ENCODE measurements at regions not wholly inside any gene's neighbourhood (a gene's known extent, or its start where the extent isn't known, plus 50 kb on each side); places are given as distances from the start of the nearest gene placed in this dataset.
"Not testable (repeated sequence)": the region's sequence is repeated elsewhere in the genome, so short reads cannot be mapped to it uniquely, and the experiment has no call there.

DNA sequence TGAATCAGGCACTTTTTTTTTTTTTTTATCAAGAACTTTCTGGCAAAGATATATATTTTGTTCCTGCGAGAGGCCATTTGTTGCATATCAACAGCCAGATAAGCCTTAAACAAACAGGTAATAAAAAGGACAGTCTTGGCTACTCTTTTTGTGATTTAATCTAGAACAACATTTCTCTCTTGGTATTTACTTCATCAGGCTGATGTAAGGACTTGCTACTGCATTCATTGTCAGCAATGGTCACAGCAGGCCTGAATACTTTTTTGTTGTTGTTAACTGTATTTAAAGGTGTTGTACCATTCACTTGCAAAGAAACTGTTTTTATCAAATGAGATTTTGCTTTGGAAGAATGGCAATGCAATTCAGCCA lies 683.8 kb downstream of the IRS1 start:
- in situ Hi-C loops (cut with HindIII; ENCODE audit: low sequenced_read_pairs), result no loop called here

DNA sequence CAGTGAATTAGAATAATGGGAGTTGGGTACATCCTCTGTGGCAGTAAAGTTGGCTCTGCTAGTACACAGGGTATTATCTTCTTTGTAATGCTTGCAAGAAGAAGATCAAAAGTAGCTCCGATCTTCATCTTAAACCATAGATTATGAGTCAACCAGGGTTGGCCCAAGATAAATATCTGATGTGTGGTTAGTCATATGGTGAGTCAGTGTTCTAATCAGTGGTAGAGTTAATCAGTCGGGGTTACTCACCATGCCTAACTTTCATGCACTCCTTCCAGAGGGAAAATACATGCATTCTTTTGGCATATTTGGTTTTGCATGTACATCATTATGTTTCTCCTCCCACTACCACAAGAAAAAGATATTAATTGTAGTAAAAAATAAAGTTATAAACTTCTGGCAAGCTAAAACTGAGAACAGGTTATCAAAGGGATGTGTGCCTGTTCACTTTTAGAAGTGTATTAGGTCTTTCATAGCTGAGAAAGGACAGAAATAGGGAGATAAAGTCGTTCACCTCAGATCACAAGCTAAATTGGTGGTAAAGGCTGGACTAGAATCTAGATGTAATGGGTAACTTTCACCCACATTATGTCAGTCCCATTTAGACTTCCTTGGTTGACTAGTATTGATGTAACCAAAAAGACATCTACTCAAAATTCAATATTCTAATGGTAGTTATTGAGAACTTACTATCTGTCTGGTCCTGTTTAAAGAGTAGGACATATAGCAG lies 684.4 kb downstream of the IRS1 start:
- in situ Hi-C loops (cut with HindIII; ENCODE audit: low sequenced_read_pairs), result no loop called here

DNA sequence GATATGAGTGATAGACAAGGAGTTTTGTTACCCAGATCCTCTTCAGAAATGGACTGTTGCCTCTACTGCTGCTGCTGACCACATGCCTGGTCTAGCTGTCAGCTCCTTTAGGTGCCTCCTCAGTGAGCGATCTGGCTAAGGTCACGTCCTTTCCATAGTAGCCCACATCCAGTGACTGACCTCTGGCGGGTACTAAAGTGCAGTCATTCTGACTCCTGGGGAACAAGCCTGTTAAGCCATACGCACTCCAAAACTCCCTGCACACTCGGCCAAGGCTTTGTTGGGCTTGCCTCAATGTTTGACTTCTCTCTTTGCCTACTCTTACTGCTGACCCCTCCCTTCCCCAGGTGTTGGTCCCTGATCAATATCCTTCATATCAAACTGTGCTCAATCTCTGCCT lies 685.2 kb downstream of the IRS1 start:
- in situ Hi-C loops (cut with HindIII; ENCODE audit: low sequenced_read_pairs), result no loop called here

DNA sequence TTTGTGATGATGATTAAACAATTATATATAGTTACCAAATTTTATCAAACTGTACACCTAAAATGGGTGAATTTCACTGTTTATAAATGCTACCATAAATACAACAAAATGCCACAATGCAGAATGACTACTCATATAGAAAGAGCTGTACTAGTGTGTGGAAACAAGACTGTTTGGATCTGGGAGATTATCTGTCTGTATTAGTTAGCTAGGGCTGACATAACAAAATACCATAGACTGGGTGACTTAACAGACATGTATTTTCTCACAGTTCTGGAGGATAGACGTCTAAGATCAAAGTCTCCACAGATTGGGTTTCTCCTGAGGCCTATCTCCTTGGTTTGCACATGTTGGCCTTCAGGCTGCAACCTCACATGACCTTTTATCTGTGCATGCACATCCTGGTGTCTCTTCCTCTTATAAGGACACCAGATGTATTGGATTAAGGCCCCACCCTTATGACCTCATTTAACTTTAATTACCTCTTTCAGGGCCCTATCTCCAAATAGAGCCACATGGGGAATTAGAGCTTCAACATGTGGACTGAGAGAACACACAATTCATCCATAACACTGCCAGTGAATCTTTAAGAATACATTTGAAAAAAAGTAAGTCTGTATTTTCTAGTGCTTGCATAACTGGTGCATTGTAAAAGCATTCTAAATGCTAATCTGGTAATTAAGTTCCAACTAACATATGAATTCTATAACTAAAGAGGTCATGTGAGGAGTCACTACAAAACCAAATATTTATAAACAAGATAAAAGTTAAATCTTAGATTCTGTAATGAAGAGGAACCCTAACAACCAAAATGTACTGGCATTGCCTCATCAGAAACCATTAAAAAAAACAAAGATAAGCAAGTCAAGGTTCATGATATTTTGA lies 699.6 kb downstream of the NYAP2 start:
- in situ Hi-C loops (cut with HindIII; ENCODE audit: low sequenced_read_pairs), result no loop called here

DNA sequence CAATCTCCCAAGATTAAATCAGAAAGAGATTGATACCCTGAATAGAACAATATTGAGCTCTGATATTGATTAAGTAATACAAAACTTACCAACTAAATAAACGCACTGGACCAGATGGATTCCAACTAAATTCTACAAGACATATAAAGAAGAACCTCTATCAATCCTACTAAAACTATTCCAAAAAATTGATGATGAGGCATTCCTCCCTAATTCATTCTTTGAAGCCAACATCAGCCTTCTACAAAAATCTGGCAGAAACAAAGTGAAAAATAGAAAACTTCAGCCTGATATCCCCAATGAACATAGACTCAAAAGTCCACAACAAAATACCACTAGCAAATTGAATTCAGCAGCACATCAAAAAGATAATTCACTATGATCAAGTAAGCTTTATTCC lies 695.5 kb downstream of the NYAP2 start:
- in situ Hi-C loops (cut with HindIII; ENCODE audit: low sequenced_read_pairs), result no loop called here

DNA sequence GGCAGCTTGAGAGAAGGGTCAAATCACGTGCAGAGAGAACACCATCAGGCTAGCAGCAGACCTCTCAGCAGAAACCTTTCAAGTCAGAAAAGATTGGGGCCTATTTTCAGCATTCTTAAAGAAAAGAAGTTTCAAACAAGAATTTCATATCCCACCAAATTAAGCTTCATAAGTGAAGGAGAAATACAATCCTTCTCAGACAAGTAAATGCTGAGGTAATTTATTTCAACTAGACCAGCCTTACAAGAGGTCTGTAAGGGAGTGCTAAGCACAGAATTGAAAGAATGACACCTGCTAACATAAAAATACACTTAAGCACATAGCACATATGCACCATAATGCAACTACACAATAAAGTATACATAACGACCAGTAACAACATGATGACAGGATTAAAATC lies 693.9 kb downstream of the NYAP2 start:
- in situ Hi-C loops (cut with HindIII; ENCODE audit: low sequenced_read_pairs), result no loop called here

DNA sequence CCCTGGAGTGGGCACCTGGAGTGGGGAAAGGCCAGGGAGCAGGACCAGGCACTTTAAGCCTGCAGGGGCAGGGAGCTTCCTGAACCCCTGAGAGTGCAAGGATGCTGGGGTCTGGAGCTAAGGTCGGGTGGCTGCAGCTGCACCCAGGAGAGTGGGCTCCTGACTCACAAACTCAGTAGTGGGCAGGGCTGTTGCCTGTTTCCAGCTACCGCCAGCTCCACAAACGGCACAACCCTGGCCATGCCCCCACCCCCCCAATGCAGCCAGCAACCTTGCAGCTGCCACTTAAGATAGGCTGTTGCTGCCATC lies 688.8 kb downstream of the NYAP2 start:
- in situ Hi-C loops (cut with HindIII; ENCODE audit: low sequenced_read_pairs), result no loop called here

DNA sequence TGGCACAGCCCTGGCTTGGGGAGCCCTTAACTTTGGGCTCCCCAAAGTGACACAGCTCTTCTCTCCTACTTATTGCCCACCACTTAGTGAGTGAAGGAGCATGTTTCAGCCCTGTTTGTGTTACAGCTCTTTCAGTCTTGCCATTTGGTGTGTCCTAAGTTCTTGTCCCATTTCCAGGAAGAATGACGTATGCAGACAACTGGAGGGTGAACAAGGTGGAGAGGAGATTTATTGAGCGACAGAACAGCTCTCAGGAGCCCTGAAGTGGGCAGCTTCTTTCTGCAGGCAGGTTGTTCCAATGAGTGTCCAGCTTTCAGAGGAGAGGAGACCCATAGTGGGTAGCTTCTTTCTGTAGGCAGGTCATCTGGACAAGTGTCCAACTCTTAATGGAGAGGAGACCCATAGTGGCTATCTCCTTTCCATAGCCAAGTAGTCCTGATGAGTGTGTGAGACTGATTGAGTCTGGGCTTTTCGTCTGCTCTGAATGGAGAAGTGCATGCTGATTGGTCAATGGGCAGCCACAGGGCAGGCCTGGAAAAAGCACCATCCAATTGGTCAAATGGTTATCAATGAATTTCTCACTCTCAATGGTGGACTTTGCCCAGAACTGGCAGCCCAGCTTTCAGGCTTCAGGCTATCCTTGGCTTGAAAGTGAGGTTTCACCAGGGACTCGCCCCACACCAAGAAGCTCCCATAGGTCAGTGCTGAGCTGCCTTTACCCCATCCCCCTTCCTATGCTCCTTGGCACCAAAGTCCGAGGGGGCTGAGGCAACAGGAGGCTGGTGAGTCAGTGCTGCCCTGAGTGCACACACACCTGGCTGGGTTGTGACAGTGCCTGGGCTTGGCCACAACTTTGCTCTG lies 688.2 kb downstream of the NYAP2 start:
- in situ Hi-C loops (cut with HindIII; ENCODE audit: low sequenced_read_pairs), result no loop called here

DNA sequence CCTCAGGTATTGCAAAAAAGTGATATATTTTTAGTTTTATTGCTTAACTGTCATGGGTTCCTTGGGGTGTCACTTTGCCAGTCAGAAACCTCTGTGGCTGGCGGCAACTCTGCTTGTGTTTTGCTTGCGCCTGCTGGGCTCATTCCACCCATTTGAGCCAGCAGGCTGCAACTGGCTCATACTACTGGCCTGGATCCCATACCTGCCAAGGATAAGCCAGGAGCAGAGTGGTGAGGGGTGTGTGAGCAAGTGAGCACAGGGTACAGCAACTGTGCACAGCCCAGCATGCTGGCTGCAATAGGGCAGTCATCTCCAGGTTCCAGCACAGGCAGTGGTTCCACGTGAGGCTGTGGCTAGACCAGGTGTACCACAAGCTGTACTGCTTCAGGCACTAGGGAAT lies 687.5 kb downstream of the NYAP2 start:
- in situ Hi-C loops (cut with HindIII; ENCODE audit: low sequenced_read_pairs), result no loop called here

DNA sequence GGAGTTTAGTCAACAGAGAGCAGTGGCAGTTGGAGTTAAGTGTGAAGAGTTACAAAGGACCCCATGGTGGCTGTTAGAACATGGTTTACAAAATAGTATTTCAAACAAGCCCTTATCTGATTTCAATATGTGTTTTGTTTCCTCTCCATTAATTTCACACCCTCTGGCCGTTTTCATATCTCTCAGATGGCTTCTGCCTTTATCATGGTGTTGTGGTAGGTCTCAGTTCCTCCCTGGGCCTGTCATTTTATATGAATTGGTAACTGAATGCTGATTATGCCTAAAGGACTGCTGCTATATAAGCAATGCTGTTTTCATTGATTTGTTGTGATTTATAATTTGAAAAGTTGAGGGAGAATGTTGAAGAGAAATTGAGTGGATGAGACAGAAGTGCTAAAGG lies 686.7 kb downstream of the NYAP2 start:
- in situ Hi-C loops (cut with HindIII; ENCODE audit: low sequenced_read_pairs), result no loop called here

DNA sequence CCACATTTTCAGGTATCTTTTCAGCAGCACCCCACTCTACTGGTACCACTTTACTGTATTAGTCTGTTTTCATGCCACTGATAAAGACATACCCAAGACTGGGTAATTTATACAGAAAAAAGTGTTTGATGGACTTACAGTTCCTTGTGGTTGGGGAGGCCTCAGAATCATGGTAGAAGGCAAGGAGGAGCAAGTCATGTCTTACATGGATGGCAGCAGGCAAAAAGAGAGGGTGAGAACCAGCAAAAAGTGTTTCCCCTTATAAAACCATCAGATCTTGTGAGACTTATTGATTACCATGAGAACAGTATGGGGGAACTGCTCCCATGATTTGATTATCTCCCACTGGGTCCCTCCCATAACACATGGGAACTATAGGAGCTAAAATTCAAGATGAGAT lies 685.9 kb downstream of the NYAP2 start:
- in situ Hi-C loops (cut with HindIII; ENCODE audit: low sequenced_read_pairs), result not testable (repeated sequence)

DNA sequence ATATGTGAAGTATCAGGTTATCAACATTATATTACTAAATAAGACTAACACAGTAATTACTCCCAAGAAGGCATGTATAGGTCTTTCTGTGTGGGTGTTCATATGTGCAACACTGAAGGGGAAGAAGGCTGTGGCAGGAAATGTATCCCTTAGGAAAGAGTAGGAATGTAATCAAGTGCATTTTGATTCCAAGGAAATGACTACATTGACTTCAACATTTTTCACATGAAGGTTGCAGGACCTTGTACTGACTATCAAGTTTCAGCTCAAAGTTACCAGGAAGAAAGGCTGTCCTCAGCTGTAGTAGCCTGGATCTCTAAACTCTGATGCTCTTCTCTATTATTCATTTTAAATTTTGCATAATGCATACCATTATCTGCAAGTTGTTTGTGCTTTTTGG lies 680.8 kb downstream of the NYAP2 start:
- in situ Hi-C loops (cut with HindIII; ENCODE audit: low sequenced_read_pairs), result no loop called here

DNA sequence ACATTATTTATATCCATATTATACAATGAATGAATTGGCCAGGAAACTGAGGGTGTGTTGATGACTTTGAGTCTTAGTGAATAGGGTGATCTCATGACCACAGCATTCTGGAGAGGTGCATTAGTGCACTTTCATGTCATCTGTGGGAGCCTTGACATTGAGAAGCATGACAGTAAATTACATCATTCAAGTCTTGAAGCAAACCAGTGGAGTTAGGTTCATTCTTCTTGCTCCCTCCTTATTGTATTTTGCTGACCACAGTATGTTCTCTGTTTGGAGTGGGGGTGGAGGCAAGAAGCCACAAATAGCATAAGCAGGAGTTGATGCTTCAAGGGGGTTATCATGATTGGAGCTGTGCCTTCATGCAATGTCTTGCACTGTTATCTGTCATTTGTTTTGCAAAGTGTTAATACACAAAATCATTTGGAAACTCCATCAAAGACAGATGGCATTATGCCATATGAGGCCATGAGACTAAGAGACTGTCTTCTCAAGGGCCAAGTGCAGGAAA lies 680.2 kb downstream of the NYAP2 start:
- in situ Hi-C loops (cut with HindIII; ENCODE audit: low sequenced_read_pairs), result no loop called here

DNA sequence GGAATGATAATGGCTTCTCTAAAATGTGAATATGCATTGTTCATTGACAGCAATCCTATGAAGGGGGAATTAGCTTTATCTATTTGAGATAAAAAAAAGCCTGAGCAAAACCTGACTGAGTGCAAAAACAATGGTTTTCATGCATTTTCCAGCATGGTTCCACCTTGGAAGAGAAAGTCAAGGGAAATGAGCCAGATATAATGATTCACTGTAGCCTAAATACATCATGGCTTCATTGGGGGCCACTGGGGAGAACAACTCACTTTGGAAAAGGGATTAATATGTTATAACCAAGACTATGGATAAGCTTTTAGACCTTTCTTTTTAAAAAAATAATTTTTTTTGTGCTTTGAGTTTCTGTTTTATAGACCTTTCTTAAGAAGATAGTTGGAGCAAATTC lies 679.7 kb downstream of the NYAP2 start:
- in situ Hi-C loops (cut with HindIII; ENCODE audit: low sequenced_read_pairs), result no loop called here

DNA sequence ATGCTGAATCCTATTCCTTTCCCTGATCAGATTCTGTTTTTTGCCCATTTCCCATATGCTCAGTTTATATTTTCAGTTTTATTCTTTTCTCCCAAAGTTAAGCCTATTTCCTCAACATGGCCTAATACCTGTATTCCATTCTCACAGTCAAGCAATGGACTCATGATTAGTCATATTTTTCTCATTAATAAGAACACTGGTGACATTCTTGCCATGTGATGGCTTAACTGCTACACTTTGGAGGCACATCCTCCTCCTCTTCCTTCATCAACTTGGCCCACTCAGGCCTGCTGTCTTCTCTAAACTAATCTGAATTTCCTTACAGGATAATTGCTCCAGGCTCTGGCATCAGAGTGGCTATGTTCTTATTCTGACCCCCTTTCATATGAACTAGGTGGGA lies 679.2 kb downstream of the NYAP2 start:
- in situ Hi-C loops (cut with HindIII; ENCODE audit: low sequenced_read_pairs), result no loop called here

DNA sequence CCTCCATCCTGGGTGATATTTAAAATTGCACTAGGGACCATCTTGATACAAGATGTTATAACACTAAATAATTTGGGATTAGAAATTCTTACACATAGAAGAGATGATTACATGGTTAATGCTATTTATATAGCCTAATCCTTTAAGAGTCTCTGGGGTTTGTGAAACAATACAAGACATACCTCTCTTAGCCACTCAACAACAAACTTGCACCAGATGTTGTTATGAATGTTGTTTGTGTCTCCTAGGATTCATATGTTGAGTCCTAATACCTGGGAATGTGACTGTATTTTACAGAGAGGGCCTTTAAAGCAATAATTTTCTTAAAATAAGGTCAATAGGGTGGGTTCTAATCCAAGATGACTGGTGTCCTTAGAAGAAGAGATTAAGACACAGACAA lies 678.3 kb downstream of the NYAP2 start:
- in situ Hi-C loops (cut with HindIII; ENCODE audit: low sequenced_read_pairs), result no loop called here

DNA sequence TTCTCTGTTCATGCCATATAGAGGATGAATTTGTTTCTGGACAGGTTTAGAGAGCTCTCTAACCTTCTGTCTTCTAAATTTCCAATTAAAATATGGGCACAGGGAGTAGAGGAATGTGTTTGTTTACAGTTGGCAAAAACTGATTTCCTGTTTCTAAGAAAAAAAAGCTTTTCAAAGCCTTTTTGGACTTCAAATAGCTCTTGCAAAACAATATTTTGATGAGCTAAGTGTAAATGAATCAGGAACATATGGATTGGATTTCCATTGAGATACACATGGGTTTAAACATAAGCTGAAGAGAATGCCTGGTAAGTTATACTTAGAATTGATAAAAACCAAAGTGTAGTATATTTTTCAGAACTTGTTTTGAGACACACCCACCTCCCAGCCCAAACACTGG lies 677.5 kb downstream of the NYAP2 start:
- in situ Hi-C loops (cut with HindIII; ENCODE audit: low sequenced_read_pairs), result no loop called here

DNA sequence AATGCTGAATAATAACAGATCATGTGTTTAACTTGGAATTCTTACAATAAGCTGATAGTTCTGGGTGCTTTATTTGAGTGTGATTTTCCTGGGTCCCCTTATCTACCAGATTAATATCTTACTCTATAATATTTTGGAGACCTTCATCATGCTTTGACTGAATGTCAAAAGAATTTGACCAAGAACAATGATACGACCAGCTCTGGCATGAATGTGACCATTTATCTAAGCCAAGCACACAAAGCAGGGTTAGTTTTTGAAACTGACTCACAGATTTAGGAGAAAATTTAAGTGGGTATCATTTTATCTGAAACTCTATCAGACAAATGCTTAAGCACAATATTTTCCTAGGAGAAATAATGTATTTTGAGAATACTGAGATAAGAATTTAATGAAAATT lies 677.0 kb downstream of the NYAP2 start:
- in situ Hi-C loops (cut with HindIII; ENCODE audit: low sequenced_read_pairs), result no loop called here

DNA sequence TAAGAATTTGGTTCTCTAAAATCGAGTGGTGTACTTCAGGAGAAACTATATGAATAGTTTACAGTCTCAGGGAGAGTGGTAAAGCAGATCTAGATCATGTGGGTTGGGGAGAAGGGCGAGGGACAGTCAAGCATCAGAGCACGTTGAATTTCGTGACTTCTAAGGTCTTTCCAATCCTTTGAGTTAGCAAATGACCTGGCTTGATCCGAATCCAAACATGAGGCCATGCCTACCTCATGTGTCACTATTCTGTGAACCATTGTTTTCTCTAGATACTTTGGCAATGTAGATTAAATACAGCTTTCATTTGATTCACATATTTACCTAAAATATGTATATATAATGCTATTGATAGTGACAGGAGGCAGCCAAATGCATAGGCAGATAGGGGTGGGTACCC lies 674.9 kb downstream of the NYAP2 start:
- in situ Hi-C loops (cut with HindIII; ENCODE audit: low sequenced_read_pairs), result no loop called here

DNA sequence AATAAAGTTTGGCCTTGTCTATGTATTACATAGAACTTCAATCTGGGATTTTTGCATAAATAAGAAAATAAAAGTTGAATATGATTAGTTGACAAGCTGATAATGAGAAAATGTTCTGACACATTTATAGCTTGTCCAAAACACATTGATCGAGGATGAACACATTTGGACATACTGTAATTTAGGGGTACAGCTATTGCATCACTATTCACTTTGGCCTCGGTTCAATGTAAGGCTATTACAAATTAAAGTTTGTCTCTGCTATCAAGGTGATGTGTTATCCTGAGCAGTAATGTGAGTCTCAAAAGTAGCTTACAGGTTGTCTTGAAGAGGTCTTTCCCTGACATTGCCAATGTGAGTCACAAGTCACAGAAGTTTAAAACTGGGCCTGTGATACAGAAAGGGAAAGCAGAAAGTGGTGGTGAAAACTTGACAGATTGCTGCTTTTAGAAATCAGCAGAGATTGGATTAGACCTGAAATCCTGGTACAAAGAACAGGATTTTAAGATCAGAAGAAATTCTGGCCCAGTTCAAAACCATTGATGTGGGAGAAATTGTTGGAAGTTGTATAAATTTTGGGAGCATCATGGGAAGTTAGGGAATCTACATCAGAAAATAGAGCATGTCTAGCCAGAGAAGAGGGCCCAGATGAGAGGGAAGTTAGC lies 674.1 kb downstream of the NYAP2 start:
- in situ Hi-C loops (cut with HindIII; ENCODE audit: low sequenced_read_pairs), result no loop called here

DNA sequence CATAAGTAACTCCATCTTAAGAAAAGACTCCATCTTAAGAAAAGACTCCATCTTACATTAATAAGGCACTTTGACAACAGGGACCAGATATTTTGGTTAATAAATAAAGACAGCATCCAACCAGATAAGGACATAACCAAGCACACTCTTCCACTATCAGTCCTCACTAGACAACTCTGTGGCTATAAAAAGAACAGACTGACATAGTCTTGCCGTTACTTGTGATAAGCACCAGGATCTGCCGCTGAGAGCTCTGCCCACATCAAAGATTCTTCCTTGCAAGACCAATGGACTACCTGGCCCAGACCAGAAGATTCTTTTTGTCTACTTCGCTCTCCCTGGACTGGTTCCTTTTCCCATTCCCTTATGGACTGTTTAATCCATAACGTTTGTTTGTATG lies 667.4 kb downstream of the NYAP2 start:
- in situ Hi-C loops (cut with HindIII; ENCODE audit: low sequenced_read_pairs), result no loop called here

All from endothelial cell of hepatic sinusoid (primary cell).